NT2/D1 (cell line): ENCODE measurements at regions not wholly inside any gene's neighbourhood (a gene's known extent, or its start where the extent isn't known, plus 50 kb on each side); places are given as distances from the start of the nearest gene placed in this dataset.

Source experiments
- SUZ12 ChIP-seq: IDR thresholded peaks from 2 replicates; pipeline ENCODE4 v1.6.1; 2011; ENCODE audit not compliant: insufficient read length, insufficient read depth; ENCODE audit errors: extremely low read depth
- ZNF274 ChIP-seq: IDR thresholded peaks from 2 replicates; pipeline ENCODE4 v1.6.1; 2011; ENCODE audit warnings: mild to moderate bottlenecking, low read depth, low read length

GRCh38 chr9:81214975-81215374, 474.4 kb downstream of the TLE1 start:
- TF ChIP-seq SUZ12 (no peak), ZNF274 (no peak)
